Smooth muscle cell of the brain vasculature (primary cell): ENCODE measurements at regions not wholly inside any gene's neighbourhood (a gene's known extent, or its start where the extent isn't known, plus 50 kb on each side); places are given as distances from the start of the nearest gene placed in this dataset.
"Not testable (repeated sequence)": the region's sequence is repeated elsewhere in the genome, so short reads cannot be mapped to it uniquely, and the experiment has no call there.

ENCODE experiments used
- DNase-seq: peaks from one replicate; pipeline ENCODE4 v3.0.0-alpha.2; 2012; ENCODE audit warnings: low read depth, low spot score

DNA sequence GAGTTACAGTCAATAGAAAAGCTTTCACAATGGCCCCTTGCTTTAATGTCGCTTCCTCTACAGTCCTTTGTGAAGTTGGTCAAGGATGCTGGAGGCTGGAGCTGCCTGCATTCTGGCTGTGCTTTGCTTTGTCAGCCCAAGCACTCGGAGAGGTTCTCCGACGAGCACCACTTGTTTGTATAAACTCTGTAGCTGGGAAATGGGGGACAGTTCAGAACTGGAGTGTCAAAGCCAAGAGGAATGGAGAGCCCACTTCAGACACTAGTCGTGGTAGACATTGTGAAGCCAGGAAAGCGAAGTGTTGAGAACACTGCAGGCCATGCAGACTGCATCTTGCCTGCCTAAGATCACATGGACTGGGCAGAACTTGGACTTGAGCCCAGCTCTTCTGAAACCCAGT is 330.3 kb downstream of the GADD45G start:
- no peak for DNase-seq

DNA sequence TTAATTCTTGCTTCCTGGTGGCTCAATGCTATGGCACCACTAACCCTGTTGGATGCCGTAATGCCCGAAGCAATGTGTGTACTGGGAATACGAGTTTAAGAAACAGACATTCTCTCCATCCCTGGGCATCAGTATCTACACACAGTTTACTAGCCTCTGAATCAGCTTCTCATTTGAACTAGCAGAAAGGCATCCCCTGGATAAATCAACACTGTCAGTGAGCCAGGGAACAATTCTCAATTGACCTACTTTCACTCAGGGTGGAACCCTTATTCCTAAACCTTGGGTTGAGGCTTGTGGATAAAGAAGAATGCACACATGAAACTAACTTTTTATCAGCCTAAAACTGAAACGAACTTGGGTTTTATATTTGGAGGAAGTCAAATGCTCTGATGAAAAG is 331.0 kb downstream of the GADD45G start:
- DNase-seq, result no peak

DNA sequence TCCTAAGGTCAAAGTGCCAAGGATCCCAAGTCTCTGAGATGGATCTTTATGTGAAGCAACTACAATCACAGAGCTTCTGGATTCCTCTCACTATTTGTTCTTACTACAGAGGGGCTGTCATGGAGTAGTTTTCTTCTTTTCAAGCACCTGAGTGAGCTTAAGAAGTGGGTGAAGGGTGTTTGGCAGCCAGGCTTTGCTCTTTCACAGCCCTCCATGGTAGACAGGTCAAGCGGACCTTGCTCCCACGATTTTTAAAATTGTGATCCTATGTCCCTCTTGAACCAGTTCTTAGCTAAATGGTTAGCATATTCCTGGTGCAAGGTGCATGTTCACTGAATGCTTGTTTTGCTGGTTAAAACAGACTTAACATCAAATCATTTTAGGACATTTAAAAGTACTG is 332.2 kb downstream of the GADD45G start:
- DNase-seq, result no peak

DNA sequence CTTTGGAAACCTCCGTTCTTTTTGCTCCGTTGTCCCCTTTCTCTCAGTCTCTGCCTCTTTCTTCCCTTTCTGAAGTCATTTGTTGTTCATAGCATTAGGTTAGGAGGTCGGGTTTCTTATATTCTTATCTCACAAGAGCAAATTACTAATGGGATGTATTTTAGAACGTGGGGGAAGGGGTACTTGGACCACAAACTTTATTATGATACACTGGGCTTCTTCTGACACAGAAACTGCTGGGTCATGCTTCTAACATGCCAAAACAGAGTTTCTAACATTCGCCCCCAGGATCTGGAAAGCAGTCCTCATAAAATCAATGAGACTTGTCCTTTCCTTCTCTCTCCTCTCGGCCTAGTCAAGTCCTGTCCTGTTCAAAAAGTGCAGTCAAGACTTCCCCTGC is 334.4 kb downstream of the GADD45G start:
- DNase-seq, result no peak

- no peak for DNase-seq
Observed at GRCh38 chr9:89939626-89940292, 334.9 kb downstream of the GADD45G start.

DNA sequence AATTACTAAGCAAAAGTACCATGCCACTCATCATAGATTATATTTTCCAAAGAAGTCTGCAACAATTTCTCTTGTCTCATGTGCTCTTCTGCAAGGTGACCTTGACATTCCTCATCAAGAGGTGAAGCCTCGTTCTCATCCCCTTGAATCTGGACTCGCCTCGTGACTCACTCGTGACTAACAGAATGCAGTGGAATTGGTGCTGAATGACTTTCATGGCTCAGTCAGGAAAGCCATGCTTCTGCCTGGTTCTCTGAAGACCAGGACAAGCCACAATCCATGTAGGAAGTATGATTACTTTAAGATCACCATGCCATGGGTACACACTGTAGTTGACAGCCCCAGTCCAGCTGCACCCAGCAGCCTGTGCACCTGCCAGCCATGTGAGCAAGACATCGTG is 335.8 kb downstream of the GADD45G start:
- DNase-seq, result no peak

DNA sequence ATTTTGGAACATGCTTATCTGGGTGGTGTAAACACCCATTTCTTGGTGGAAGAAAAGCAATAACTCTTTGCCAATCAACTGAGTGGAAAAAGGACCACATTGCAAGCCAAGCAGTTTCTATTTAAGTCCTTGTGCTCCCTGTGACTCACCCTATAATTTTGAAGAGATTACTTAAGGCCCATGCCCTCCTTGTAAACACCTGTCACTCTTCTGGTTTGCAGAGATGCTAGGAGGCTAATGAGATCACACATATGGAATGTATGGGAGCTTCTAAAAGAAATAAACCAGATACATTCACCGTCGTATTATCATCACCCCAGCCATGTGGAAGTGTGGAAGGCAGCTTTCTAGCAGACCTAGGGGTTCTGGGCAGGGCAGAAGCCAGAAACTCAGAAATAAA is 337.1 kb downstream of the GADD45G start:
- no peak for DNase-seq

GRCh38 chr9:89942643-89943042 is 337.8 kb downstream of the GADD45G start:
- no peak for DNase-seq

- no peak for DNase-seq
Observed at GRCh38 chr9:89943309-89943708, 338.5 kb downstream of the GADD45G start.

DNA sequence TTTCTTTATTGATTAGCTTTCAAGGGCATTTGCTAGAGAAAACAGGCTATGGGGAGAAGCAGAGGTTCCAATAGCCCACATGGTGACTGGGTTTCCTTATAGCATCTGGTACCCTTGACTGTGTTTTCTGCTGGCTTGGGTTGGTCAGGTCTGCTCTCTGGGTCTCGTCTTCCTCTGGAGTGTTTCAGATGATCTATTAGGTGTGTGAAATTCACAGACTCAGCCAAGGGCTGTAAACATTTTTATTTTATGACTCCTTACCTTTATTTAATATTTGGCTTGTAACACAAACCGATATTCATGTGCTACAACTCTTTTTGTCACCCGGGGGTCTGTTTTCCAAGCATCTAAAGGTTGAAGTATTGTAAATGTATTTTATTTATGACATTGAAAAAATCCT is 338.9 kb downstream of the GADD45G start:
- no peak for DNase-seq

DNA sequence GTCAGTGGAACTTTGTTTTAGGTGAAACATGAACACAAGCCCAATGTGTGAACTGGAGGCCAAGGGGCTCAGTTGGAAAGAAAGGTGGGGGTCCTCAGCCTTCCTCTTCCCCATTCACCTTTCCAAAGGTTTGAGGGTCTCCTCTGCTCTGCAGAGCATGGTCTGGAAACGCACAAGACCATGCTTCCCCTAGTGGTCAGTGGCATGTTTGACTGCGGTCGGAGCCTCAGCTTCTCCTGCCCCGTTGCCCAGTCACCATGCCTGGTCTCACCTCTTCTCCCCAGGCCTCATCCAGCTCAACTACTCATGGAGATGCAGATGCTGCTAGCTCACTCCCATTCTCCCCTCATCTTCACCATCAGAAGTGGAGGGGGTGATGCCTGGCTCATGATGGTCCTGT is 340.3 kb downstream of the GADD45G start:
- DNase-seq, result no peak

- DNase-seq, result no peak
Observed at GRCh38 chr9:89946741-89947140, 341.9 kb downstream of the GADD45G start.

- DNase-seq, result no peak
Observed at GRCh38 chr9:89949111-89949510, 344.3 kb downstream of the GADD45G start.

GRCh38 chr9:89951675-89952074 is 346.9 kb downstream of the GADD45G start:
- DNase-seq, result no peak

- no peak for DNase-seq
Observed at GRCh38 chr9:89952401-89952800, 347.6 kb downstream of the GADD45G start.

GRCh38 chr9:89953263-89953662 is 348.5 kb downstream of the GADD45G start:
- DNase-seq, result not testable (repeated sequence)

GRCh38 chr9:89953824-89954615 is 349.2 kb downstream of the GADD45G start:
- no peak for DNase-seq

- no peak for DNase-seq
Observed at GRCh38 chr9:89955144-89955543, 350.3 kb downstream of the GADD45G start.

- DNase-seq, result no peak
Observed at GRCh38 chr9:89955626-89956025, 350.8 kb downstream of the GADD45G start.

DNA sequence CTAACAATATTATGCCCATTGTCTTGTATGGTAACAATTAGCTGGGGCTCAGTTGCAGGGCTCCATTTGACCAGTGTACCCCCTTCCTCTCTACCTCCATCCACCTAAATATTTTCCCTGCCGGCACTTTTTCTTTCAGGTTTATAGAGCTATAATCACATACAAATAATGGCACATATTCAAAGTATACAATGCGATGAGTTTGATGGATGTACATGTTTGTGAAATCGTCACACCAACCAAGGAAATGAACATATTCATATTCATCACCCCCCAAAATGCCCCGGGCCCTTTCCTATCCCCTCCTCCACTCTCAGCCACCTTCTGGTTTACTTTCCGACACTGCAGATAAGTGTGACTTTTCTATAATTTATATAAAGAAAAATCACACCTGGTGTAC is 351.5 kb downstream of the GADD45G start:
- DNase-seq, result no peak

DNA sequence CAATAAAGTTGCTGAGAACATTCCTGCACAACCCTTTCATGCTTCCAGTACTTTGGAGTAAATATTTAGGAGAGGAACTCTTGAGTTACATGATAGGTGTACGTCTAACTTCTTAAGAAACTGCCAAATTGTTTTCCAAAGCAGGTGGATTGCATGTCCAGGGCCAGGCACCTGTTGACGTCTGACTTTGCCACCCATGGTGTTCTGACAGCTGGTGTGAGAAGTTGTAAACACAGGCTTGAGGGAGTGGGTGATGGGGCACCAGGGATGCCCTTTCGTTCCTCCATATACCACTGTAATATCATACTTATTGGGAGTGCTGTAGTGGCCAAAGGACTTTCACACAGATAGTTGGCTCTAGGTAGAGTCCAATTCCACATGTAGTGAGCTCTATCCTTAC is 352.1 kb downstream of the GADD45G start:
- no peak for DNase-seq

- no peak for DNase-seq
Observed at GRCh38 chr9:89958086-89958485, 353.3 kb downstream of the GADD45G start.

DNA sequence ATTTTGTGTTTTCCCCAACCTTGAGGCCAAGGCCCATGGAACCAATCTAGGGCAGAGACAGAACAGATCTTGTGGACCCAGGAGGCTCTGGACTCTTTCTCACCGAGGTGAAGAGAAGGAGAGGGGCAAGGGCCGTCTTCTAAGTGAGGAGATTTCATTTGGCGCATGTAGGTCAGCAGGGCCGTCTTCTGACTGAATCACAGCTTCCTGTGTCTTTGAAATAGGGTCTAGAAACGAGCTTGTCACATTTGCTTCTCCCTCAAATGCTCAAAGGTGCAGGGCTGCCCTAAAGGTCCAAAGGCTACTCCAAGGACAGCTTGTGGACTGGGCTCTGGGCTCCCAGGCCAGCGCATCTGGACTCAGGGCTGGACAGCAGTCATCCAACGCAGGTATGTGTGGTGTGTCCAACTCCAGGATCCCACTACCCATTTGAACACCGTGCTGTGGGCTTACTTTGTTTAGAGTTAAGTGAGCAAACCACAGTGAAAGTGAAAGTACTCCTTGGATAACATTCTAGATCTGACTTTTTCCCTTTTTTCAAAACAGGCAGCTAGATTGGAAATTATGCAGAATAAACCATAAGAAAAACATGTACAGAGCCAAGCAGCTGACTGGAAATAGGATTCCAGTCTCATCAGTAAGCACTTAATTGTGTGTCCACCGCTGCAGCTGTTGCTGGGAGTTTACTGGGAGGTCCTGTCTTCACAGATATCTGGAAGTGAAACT is 357.0 kb downstream of the GADD45G start:
- no peak for DNase-seq
